Endothelial cell of umbilical vein (primary cell): ENCODE measurements at regions not wholly inside any gene's neighbourhood (a gene's known extent, or its start where the extent isn't known, plus 50 kb on each side); places are given as distances from the start of the nearest gene placed in this dataset.

Experiments used
- EZH2 ChIP-seq: IDR thresholded peaks from 2 replicates; pipeline ENCODE4 v1.6.1; 2012; ENCODE audit warnings: borderline replicate concordance, low read depth, mild to moderate bottlenecking, moderate library complexity, low read length, inconsistent platforms; ENCODE audit not compliant: severe bottlenecking
- POLR2AphosphoS5 ChIP-seq: IDR thresholded peaks from 2 replicates; pipeline ENCODE4 v1.6.1; 2012; ENCODE audit warnings: low read depth, mild to moderate bottlenecking, control low read depth, low read length, moderate library complexity; ENCODE audit not compliant: insufficient read depth
- TF ChIP-seq, protein P1 (sequence below), 2 donors: IDR thresholded peaks; 1 replicate in 1 of 2; 2 replicates in 1 of 2; pipeline ENCODE4 v1.5.1; 2011; ENCODE audit warnings: low read length in 2 of 2, mild to moderate bottlenecking in 2 of 2, moderate library complexity in 2 of 2, control low read depth in 1 of 2, inconsistent platforms in 1 of 2, low read depth in 1 of 2; ENCODE audit not compliant: insufficient read depth in 1 of 2; ENCODE audit errors: extremely low read depth in 1 of 2

DNA sequence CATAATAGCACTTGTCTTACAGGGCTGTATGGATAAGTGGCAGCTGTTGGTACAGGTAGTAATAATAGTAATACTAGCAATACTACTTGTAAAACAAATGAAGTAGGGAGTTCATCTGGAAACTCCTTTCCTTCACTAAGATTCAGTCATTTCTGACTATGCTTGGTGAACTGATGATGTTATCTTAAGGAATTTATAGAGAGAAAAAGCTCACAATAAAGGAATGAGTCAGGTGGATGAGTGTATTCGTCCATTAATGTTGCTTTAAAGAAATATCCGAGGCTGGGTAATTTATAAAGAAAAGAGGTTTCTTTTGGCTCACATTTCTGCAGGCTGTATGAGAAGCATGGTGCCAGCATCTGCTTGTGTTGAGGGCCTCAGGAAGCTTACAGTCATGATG lies 477.3 kb downstream of the KLF12 start:
- no peak for TF ChIP-seq EZH2
- TF ChIP-seq, protein P1, sequence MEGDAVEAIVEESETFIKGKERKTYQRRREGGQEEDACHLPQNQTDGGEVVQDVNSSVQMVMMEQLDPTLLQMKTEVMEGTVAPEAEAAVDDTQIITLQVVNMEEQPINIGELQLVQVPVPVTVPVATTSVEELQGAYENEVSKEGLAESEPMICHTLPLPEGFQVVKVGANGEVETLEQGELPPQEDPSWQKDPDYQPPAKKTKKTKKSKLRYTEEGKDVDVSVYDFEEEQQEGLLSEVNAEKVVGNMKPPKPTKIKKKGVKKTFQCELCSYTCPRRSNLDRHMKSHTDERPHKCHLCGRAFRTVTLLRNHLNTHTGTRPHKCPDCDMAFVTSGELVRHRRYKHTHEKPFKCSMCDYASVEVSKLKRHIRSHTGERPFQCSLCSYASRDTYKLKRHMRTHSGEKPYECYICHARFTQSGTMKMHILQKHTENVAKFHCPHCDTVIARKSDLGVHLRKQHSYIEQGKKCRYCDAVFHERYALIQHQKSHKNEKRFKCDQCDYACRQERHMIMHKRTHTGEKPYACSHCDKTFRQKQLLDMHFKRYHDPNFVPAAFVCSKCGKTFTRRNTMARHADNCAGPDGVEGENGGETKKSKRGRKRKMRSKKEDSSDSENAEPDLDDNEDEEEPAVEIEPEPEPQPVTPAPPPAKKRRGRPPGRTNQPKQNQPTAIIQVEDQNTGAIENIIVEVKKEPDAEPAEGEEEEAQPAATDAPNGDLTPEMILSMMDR (IDR thresholded peaks at IDR 0.05; ENCODE audit: extremely low read depth in 1 of 2, insufficient read depth in 1 of 2, low read depth in 1 of 2, low read length in 2 of 2), result no peak
- no peak for TF ChIP-seq POLR2AphosphoS5
